ENCODE measurements at regions not wholly inside any gene's neighbourhood (a gene's known extent, or its start where the extent isn't known, plus 50 kb on each side); places are given as distances from the start of the nearest gene placed in this dataset.

DNA sequence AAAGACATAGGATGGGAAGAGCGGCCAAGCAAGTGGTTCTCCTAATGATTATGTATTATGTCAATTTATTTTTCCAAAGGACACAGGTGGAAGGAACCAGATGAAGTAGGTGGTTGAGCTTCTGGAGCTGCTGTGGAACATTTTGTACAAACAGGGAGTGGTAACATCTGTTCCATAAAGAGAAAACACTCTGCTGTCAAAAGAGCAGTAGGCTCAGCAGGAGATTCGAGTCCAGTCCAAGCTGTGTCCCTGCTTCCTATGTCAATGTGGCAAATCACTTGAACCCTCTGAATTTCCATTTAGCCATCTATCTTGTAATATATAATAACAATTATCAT lies 448.0 kb upstream of the ANKRD30A start:
- TF ChIP-seq, protein P1, sequence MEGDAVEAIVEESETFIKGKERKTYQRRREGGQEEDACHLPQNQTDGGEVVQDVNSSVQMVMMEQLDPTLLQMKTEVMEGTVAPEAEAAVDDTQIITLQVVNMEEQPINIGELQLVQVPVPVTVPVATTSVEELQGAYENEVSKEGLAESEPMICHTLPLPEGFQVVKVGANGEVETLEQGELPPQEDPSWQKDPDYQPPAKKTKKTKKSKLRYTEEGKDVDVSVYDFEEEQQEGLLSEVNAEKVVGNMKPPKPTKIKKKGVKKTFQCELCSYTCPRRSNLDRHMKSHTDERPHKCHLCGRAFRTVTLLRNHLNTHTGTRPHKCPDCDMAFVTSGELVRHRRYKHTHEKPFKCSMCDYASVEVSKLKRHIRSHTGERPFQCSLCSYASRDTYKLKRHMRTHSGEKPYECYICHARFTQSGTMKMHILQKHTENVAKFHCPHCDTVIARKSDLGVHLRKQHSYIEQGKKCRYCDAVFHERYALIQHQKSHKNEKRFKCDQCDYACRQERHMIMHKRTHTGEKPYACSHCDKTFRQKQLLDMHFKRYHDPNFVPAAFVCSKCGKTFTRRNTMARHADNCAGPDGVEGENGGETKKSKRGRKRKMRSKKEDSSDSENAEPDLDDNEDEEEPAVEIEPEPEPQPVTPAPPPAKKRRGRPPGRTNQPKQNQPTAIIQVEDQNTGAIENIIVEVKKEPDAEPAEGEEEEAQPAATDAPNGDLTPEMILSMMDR (conservative IDR thresholded peaks at IDR 0.05 in 1 of 2, IDR thresholded peaks at IDR 0.05 in 1 of 2; ENCODE audit: low read depth in 1 of 2, low read length in 2 of 2) = no peak
- no peak for TF ChIP-seq EZH2 (IDR thresholded peaks at IDR 0.05; ENCODE audit: low read length, missing control alignments)

Measured in fibroblast of lung (primary cell).